Gastroesophageal sphincter (tissue), 3 donors: ENCODE measurements at regions not wholly inside any gene's neighbourhood (a gene's known extent, or its start where the extent isn't known, plus 50 kb on each side); places are given as distances from the start of the nearest gene placed in this dataset.

Source experiments
- POLR2AphosphoS5 ChIP-seq: sonication (generic); formaldehyde crosslinking; IDR thresholded peaks from one replicate; pipeline ENCODE4 v1.6.1; 2017; ENCODE audit warnings: antibody characterized with exemption
- TF ChIP-seq, protein P1 (sequence below), 4 experiments: fragments of 200-600 bp in 2 of 4; fragments of 450-650 bp in 2 of 4; sonication (generic) in 1 of 4; IDR thresholded peaks; one replicate each; pipeline ENCODE4 v1.5.1; 2017 to 2019; ENCODE audit warnings: antibody characterized with exemption in 4 of 4, mild to moderate bottlenecking in 2 of 4, moderate library complexity in 2 of 4

DNA sequence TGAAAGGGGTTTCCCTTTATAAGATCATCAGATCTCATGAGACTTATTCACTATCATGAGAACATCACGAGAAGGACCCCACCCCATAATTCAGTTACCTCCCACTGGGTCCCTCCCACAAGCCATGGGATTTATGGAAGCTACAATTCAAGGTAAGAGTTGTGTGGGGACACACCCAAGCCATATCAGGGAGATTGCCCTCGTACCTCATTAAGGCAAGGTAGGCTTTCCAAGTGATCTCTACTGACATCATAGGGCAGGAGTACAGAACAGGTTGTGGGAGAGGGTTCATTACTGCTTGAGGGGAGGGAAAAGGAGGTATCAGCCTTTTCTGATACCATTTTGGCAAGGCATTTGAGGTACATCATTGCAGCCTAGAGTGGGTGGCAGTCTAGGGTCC lies 524.6 kb downstream of the PRKD1 start:
- TF ChIP-seq, protein P1, sequence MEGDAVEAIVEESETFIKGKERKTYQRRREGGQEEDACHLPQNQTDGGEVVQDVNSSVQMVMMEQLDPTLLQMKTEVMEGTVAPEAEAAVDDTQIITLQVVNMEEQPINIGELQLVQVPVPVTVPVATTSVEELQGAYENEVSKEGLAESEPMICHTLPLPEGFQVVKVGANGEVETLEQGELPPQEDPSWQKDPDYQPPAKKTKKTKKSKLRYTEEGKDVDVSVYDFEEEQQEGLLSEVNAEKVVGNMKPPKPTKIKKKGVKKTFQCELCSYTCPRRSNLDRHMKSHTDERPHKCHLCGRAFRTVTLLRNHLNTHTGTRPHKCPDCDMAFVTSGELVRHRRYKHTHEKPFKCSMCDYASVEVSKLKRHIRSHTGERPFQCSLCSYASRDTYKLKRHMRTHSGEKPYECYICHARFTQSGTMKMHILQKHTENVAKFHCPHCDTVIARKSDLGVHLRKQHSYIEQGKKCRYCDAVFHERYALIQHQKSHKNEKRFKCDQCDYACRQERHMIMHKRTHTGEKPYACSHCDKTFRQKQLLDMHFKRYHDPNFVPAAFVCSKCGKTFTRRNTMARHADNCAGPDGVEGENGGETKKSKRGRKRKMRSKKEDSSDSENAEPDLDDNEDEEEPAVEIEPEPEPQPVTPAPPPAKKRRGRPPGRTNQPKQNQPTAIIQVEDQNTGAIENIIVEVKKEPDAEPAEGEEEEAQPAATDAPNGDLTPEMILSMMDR (IDR thresholded peaks at IDR 0.05) = no peak
- TF ChIP-seq POLR2AphosphoS5 = no peak
